Activated naive CD8-positive, alpha-beta T cell treated with anti-CD3 and anti-CD28 coated beads for 36 hours (primary cell): ENCODE measurements at regions not wholly inside any gene's neighbourhood (a gene's known extent, or its start where the extent isn't known, plus 50 kb on each side); places are given as distances from the start of the nearest gene placed in this dataset.

Experiments used
- DNase-seq: peaks from one replicate; pipeline ENCODE4 v3.0.0; 2021
- H3K27ac Mint-ChIP-seq: one replicate; pipeline ENCODE4 v1.8.0; 2022; ENCODE audit warnings: mild to moderate bottlenecking, moderate library complexity, mixed read lengths
- H3K27me3 Mint-ChIP-seq: one replicate; pipeline ENCODE4 v1.8.0; 2022; ENCODE audit warnings: mild to moderate bottlenecking, mixed read lengths
- H3K36me3 Mint-ChIP-seq: one replicate; pipeline ENCODE4 v1.8.0; 2021; ENCODE audit warnings: mild to moderate bottlenecking, mixed read lengths
- H3K4me1 Mint-ChIP-seq: one replicate; pipeline ENCODE4 v1.8.0; 2021; ENCODE audit warnings: mixed read lengths
- H3K4me3 Mint-ChIP-seq: one replicate; pipeline ENCODE4 v1.8.0; 2022; ENCODE audit warnings: mild to moderate bottlenecking, moderate library complexity, mixed read lengths
- H3K9me3 Mint-ChIP-seq: one replicate; pipeline ENCODE4 v1.8.0; 2022; ENCODE audit warnings: mixed read lengths

DNA sequence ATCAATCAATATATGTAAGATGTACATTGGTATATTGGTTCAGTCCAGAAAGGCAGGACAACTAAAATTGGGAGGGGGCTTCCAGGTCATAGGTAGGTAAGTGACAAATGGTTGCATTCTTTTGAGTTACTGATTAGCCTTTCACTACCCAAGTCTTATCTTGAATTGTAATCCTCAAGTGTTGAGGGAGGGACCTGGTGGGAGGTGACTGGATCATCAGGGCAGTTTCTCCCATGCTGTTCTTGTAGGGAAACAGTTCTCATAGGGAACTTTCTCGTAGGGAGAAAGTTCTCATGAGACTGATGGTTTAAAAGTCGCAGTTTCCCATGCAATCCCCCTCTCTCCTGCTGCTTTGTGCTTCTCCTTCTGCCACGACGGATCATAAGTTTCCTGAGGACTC lies 809.2 kb downstream of the KCNT2 start:
- no peaks in the 10 kb centered on the region for H3K36me3 Mint-ChIP-seq

GRCh38 chr1:195794225-195794624 lies 814.0 kb downstream of the KCNT2 start:
- DNase-seq: no peak
- Mint-ChIP-seq H3K27ac (no peak overlapping the region), H3K27me3 (no peaks in the 10 kb centered on the region), H3K4me1 (no peaks in the 10 kb centered on the region), H3K9me3 (peaks cover 4% of the 10 kb centered on the region), H3K36me3 (no peaks in the 10 kb centered on the region), H3K4me3 (no peak overlapping the region)

More for the DNA sequence above, 809.2 kb downstream of the KCNT2 start:
- Mint-ChIP-seq H3K4me1 (no peaks in the 10 kb centered on the region), H3K9me3 (peaks cover 4% of the 10 kb centered on the region), H3K27me3 (no peaks in the 10 kb centered on the region), H3K4me3 (no peak overlapping the region), H3K27ac (no peak overlapping the region)
- DNase-seq: no peak

GRCh38 chr1:195791796-195792195 lies 816.4 kb downstream of the KCNT2 start:
- Mint-ChIP-seq H3K4me3 (no peak overlapping the region), H3K27me3 (no peaks in the 10 kb centered on the region), H3K36me3 (no peaks in the 10 kb centered on the region), H3K27ac (no peak overlapping the region), H3K9me3 (peaks cover 4% of the 10 kb centered on the region), H3K4me1 (no peaks in the 10 kb centered on the region)
- no peak for DNase-seq

DNA sequence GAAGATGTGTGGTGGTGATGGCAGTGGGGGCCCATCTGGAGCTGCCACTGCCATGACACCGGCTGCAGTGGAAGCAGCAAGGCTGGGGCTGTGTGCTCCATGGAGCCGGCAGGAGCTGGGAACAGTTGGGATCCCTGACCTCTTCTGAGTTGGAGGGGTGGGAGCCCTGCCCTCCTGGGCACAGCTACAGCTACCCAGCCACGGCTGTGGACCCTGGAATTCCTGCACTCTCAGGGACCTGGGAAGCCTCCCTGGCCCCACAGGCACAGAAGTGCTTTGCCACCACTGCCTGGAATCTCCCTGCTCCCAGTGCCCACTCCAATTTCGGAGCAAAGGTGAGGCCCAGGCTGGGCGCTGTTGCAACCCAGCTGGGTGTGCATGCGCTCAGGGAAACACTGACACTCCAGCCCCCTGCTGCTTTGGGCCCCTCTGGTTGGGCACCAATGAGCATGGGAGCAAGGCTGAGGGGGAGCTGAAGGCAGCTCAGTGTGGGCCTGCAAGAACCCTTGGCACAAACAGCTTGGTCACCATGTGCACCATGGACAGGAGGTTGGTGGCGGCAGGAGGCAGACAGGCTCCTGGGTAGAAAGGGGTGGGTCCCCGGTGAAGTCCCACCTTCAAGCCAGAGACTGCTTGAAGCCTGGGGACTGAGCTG lies 817.6 kb downstream of the KCNT2 start:
- Mint-ChIP-seq H3K4me1 (no peaks in the 10 kb centered on the region), H3K27me3 (no peaks in the 10 kb centered on the region), H3K27ac (no peak overlapping the region), H3K9me3 (no peaks in the 10 kb centered on the region), H3K36me3 (no peaks in the 10 kb centered on the region), H3K4me3 (no peak overlapping the region)
- no peak for DNase-seq

- no peak overlapping the region for H3K27ac Mint-ChIP-seq
- H3K9me3 Mint-ChIP-seq: no peaks in the 10 kb centered on the region
- H3K4me3 Mint-ChIP-seq: no peak overlapping the region
- H3K27me3 Mint-ChIP-seq: no peaks in the 10 kb centered on the region
- H3K4me1 Mint-ChIP-seq: no peaks in the 10 kb centered on the region
- DNase-seq: no peak
- no peaks in the 10 kb centered on the region for H3K36me3 Mint-ChIP-seq
Measured at GRCh38 chr1:195789321-195789720, 818.9 kb downstream of the KCNT2 start.

DNA sequence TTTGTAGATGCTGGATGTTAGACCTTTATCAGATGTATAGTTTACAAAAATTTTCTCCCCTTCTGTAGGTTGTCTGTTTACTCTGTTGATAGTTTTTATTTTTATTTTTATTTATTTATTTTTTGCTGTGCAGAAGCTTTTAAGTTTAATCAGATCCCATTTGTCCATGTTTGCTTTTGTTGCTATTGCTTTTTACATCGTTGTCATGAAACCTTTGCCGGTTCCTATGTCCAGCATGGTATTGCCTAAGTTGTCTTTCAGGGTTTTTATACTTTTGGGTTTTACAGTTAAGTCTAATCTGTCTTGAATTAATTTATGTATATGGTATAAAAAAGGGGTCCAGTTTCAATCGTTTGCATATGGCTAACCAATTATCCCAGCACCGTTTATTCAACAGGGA lies 819.5 kb downstream of the KCNT2 start:
- H3K9me3 Mint-ChIP-seq: no peaks in the 10 kb centered on the region
- H3K27ac Mint-ChIP-seq: no peak overlapping the region
- H3K4me1 Mint-ChIP-seq: no peaks in the 10 kb centered on the region
- H3K4me3 Mint-ChIP-seq: no peak overlapping the region
- DNase-seq: no peak
- H3K36me3 Mint-ChIP-seq: no peaks in the 10 kb centered on the region
- no peaks in the 10 kb centered on the region for H3K27me3 Mint-ChIP-seq

DNA sequence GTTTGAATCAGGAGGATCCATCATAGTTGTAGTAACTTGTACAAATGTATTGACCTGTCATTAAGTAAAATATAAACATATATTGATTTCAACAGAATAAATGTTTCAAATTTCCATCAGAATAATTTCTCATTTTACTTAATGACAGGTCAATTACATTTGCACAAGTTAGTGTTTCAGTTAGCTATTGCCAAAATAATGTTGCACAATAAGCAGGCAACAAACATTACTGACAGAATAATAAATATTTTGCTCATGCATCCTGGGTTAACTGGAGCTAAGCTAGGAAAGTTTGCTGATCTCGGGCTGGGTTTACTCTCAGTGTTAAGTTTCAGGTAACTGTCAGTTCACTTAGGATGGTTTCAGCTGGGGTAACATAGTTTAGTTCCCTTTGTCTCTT lies 822.4 kb downstream of the KCNT2 start:
- Mint-ChIP-seq H3K27me3 (no peaks in the 10 kb centered on the region), H3K27ac (no peak overlapping the region), H3K9me3 (no peaks in the 10 kb centered on the region), H3K36me3 (no peaks in the 10 kb centered on the region), H3K4me3 (no peak overlapping the region), H3K4me1 (no peaks in the 10 kb centered on the region)
- no peak for DNase-seq

DNA sequence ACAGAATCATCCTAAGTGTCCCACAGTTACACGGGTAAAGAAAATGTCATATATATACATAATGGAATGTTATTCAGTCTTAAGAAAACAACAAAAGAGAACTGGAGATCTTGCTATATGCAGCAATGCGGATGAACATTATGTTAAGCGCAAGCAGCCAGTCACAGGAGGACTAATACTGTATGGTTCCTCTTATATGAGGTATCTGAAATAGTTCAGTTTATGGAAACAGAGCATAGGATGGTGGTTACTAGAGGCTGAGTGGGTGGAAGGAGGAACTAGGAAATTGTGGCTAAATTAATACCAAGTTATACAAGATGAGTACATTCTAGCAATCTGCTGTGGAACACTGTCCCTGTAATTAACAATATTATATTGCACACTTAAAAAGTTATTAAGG lies 834.3 kb downstream of the KCNT2 start:
- Mint-ChIP-seq H3K4me3 (no peak overlapping the region), H3K36me3 (no peaks in the 10 kb centered on the region), H3K4me1 (no peaks in the 10 kb centered on the region), H3K27ac (no peak overlapping the region), H3K9me3 (no peaks in the 10 kb centered on the region), H3K27me3 (peaks cover 4% of the 10 kb centered on the region)
- no peak for DNase-seq

DNA sequence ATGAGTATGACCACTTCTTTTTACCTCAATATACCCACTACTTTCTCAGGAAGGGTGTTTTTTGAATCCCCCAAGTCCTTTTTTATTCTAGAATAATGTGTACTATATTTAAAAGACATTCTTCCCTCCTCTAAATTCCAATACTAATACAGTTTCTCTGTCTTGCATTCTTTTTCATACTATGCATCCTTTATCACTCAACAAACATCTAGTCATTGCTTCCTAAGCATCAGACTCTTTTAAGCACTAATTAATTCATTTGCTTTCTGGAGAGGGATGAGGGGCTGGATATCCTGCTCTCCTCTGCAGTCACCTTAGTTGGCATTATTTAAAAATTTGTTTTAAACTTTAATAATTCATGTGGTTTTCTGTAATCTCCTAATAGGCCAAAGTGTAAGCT lies 838.8 kb downstream of the KCNT2 start:
- Mint-ChIP-seq H3K9me3 (no peaks in the 10 kb centered on the region), H3K36me3 (no peaks in the 10 kb centered on the region), H3K27ac (no peak overlapping the region), H3K4me3 (no peak overlapping the region), H3K27me3 (peaks cover 4% of the 10 kb centered on the region), H3K4me1 (no peaks in the 10 kb centered on the region)
- DNase-seq: no peak

DNA sequence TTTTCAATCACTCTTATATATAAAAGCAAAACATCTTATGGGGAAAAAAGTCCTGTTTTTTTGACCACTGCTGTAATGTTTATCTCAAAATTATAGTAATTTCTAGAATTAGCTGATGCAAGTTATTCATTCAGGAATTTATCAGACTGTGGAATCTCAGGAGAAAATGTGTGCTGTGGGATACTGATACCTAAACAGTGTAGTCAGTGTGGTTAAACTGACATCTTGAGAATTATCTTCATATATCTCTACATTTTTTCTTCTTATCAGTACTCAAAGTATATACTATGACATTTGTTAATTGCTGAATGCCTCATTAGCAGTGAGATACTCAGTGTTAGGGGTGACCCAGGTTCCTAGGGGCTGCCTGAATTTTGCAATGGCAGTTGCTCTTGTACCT lies 839.3 kb downstream of the KCNT2 start:
- H3K36me3 Mint-ChIP-seq: no peaks in the 10 kb centered on the region
- H3K9me3 Mint-ChIP-seq: no peaks in the 10 kb centered on the region

DNA sequence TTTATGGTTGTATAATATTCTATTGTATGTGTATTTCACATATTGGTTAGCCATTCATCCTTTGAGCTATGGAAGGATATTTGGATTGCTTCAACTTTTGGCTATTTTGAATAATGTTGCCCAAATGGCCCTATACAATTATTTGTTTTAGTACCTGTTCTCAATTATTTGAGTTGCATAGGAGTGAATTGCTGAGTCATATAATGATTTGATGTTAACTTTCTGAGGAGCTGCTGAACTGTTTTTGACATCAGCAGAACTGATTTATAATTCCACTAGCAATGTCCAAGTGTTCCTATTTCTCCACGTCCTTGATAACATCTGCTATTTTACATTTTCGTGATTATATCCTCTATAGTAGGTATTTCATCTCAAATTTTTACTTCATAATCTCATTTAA lies 839.9 kb downstream of the KCNT2 start:
- H3K4me1 Mint-ChIP-seq: no peaks in the 10 kb centered on the region
- H3K4me3 Mint-ChIP-seq: no peak overlapping the region
- no peaks in the 10 kb centered on the region for H3K9me3 Mint-ChIP-seq
- no peaks in the 10 kb centered on the region for H3K36me3 Mint-ChIP-seq
- no peak overlapping the region for H3K27ac Mint-ChIP-seq
- peaks cover 4% of the 10 kb centered on the region for H3K27me3 Mint-ChIP-seq
- DNase-seq: no peak

More for the DNA sequence above, 839.3 kb downstream of the KCNT2 start:
- Mint-ChIP-seq H3K27ac (no peak overlapping the region), H3K4me1 (no peaks in the 10 kb centered on the region), H3K27me3 (peaks cover 4% of the 10 kb centered on the region), H3K4me3 (no peak overlapping the region)
- no peak for DNase-seq

GRCh38 chr1:195766709-195767108 lies 841.5 kb downstream of the KCNT2 start:
- no peaks in the 10 kb centered on the region for H3K9me3 Mint-ChIP-seq

GRCh38 chr1:195765099-195765498 lies 843.1 kb downstream of the KCNT2 start:
- DNase-seq: no peak
- Mint-ChIP-seq H3K4me1 (no peaks in the 10 kb centered on the region), H3K36me3 (no peaks in the 10 kb centered on the region), H3K27ac (no peak overlapping the region), H3K4me3 (no peak overlapping the region), H3K9me3 (no peaks in the 10 kb centered on the region), H3K27me3 (no peaks in the 10 kb centered on the region)

More at GRCh38 chr1:195766709-195767108, 841.5 kb downstream of the KCNT2 start:
- Mint-ChIP-seq H3K4me1 (no peaks in the 10 kb centered on the region), H3K27me3 (peaks cover 4% of the 10 kb centered on the region), H3K27ac (no peak overlapping the region), H3K36me3 (no peaks in the 10 kb centered on the region), H3K4me3 (no peak overlapping the region)
- no peak for DNase-seq

DNA sequence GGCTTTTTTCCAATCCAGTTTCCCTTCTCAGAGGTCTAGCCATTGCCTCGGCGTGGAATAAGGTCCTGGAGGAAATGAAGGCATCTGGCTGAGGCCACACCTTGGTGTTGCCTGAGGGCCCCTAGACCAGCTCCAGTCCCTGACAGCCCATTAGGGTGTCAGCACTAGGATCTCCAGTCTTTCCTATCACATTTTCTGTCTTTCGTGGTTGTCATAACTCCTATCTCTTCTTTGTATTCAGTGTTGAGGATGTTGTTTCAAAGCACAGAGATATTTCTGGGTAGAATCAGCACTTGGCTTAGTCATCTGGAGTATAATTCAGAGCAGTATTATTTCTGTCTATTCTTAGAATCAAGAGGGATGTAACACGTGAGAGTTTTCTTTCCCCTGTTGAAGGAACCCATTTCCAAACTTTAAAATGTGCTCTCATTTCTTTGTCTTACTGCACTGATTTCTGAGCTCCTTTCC lies 844.3 kb downstream of the KCNT2 start:
- Mint-ChIP-seq H3K27me3 (no peaks in the 10 kb centered on the region), H3K9me3 (no peaks in the 10 kb centered on the region), H3K4me1 (no peaks in the 10 kb centered on the region), H3K4me3 (no peak overlapping the region), H3K36me3 (no peaks in the 10 kb centered on the region), H3K27ac (no peak overlapping the region)
- no peak for DNase-seq

DNA sequence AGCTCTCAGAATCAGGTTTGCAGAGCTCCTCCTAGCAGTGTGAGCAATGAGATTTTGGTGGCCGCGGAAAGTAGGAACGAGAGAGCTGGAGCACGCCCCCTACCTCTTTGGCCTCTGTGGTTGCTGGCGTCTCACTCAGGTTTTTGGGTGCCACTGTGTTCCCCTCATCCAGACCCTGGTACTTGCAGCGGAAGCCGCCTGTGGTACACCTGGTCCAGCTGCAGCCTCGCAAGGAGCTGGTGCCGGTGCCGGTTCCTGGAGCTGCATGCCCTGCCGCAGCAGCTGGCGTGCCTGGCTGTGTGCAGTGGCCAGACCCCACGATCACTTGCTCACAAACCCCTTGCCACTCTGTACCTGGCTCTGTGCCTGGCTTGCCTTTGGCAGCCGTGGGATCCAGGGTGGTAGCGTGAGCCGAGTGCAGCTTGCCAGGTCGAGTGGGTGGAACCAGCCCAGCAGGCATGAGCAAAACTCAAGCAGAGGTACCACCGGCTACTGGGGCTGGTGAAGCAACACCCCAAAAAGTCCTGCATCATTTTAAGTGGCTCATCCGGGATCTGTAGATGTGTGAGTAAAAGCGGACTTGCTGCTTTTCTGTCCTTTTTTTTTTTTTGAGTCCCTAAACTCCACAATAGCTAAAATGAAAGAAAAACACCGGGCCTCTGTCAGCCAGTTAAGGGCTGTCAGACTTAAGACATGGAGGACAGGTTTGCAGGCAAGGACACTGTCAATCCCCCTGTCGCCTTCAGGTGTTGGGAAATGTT lies 844.9 kb downstream of the KCNT2 start:
- H3K36me3 Mint-ChIP-seq: no peaks in the 10 kb centered on the region

GRCh38 chr1:195761104-195761503 lies 847.1 kb downstream of the KCNT2 start:
- Mint-ChIP-seq H3K9me3 (no peaks in the 10 kb centered on the region), H3K4me1 (no peaks in the 10 kb centered on the region), H3K4me3 (no peak overlapping the region), H3K36me3 (no peaks in the 10 kb centered on the region), H3K27ac (no peak overlapping the region), H3K27me3 (no peaks in the 10 kb centered on the region)
- DNase-seq: no peak

More for the DNA sequence above, 844.9 kb downstream of the KCNT2 start:
- no peaks in the 10 kb centered on the region for H3K27me3 Mint-ChIP-seq
- DNase-seq: no peak
- H3K27ac Mint-ChIP-seq: no peak overlapping the region
- H3K9me3 Mint-ChIP-seq: no peaks in the 10 kb centered on the region
- H3K4me1 Mint-ChIP-seq: no peaks in the 10 kb centered on the region
- no peak overlapping the region for H3K4me3 Mint-ChIP-seq
